Prostate gland (tissue), 2 donors: ENCODE measurements at regions not wholly inside any gene's neighbourhood (a gene's known extent, or its start where the extent isn't known, plus 50 kb on each side); places are given as distances from the start of the nearest gene placed in this dataset.

Experiments used
- DNase-seq: peaks from one replicate; pipeline ENCODE4 v3.0.0-alpha.2; 2019; ENCODE audit warnings: low spot score
- H3K27ac ChIP-seq, 2 donors: fragments of 200-600 bp; sonication (generic); 2 replicates each; pipeline ENCODE4 v1.5.1; 2017 to 2019
- H3K27me3 ChIP-seq: fragments of 200-600 bp; sonication (generic); replicated peaks from 2 replicates; pipeline ENCODE4 v1.5.1; 2019; ENCODE audit not compliant: insufficient read depth
- H3K36me3 ChIP-seq, 2 donors: fragments of 200-600 bp; sonication (generic); 1 replicate in 1 of 2; 2 replicates in 1 of 2; pipeline versions ENCODE4 v1.5.1 to v1.8.1; 2017 to 2019
- H3K4me1 ChIP-seq: fragments of 200-600 bp; sonication (generic); replicated peaks from 2 replicates; pipeline ENCODE4 v1.5.1; 2019
- H3K4me3 ChIP-seq, 2 donors: fragments of 200-600 bp; sonication (generic); 2 replicates each; pipeline ENCODE4 v1.5.1; 2017 to 2019
- H3K9me3 ChIP-seq: fragments of 200-600 bp; sonication (generic); 2 replicates; pipeline ENCODE4 v1.5.1; 2017
- CTCF ChIP-seq, 4 experiments: fragments of 200-600 bp in 2 of 4; fragments of 450-650 bp in 2 of 4; sonication (generic) in 2 of 4; IDR thresholded peaks; 1 replicate in 3 of 4; 2 replicates in 1 of 4; pipeline ENCODE4 v1.5.1; 2016 to 2019; ENCODE audit warnings: antibody characterized with exemption in 4 of 4, mild to moderate bottlenecking in 2 of 4, moderate library complexity in 2 of 4
- POLR2A ChIP-seq: fragments of 450-650 bp; IDR thresholded peaks from one replicate; pipeline ENCODE4 v1.6.1; 2016; ENCODE audit warnings: antibody characterized with exemption, mild to moderate bottlenecking
- POLR2AphosphoS5 ChIP-seq: sonication (generic); formaldehyde crosslinking; IDR thresholded peaks from one replicate; pipeline ENCODE4 v1.6.1; 2017; ENCODE audit warnings: antibody characterized with exemption
- WGBS: methylation state at CpG from one replicate; pipeline ENCODE4 v1.1.5; 2018; 5-methylcytosine and 5-hydroxymethylcytosine counted together
- intact Hi-C: fragments of 100-400 bp; cut with DNase I; formaldehyde crosslinking; loops from one replicate; pipeline ENCODE4 v1.14.2; 2022

GRCh38 chr1:242826701-242827336 lies 302.3 kb upstream of the PLD5 start:
- no peak overlapping the region for H3K4me3 ChIP-seq
- no peaks in the 10 kb centered on the region for H3K9me3 ChIP-seq
- TF ChIP-seq POLR2AphosphoS5 = no peak
- no peak for TF ChIP-seq CTCF (IDR thresholded peaks at IDR 0.05)
- TF ChIP-seq POLR2A = no peak
- 23% methylated on average over 6 of the region's 6 CpGs for WGBS
- DNase-seq = no peak
- H3K27ac ChIP-seq = no peak overlapping the region
- intact Hi-C loops = no loop called here
- no peaks in the 10 kb centered on the region for H3K4me1 ChIP-seq
- no peaks in the 10 kb centered on the region for H3K27me3 ChIP-seq
- H3K36me3 ChIP-seq = no peaks in the 10 kb centered on the region

GRCh38 chr1:242824435-242824834 lies 299.9 kb upstream of the PLD5 start:
- TF ChIP-seq POLR2AphosphoS5 (no peak), POLR2A (no peak), CTCF (IDR thresholded peaks at IDR 0.05) (no peak)
- Histone ChIP-seq H3K9me3 (no peaks in the 10 kb centered on the region), H3K4me3 (no peak overlapping the region), H3K36me3 (no peaks in the 10 kb centered on the region), H3K4me1 (no peaks in the 10 kb centered on the region), H3K27me3 (no peaks in the 10 kb centered on the region), H3K27ac (no peak overlapping the region)
- 50% methylated on average over 4 of the region's 4 CpGs for WGBS
- no peak for DNase-seq
- intact Hi-C loops = no loop called here

GRCh38 chr1:242813490-242814091 lies 289.1 kb upstream of the PLD5 start:
- Histone ChIP-seq H3K4me3 (no peak overlapping the region), H3K9me3 (no peaks in the 10 kb centered on the region), H3K36me3 (no peaks in the 10 kb centered on the region), H3K27ac (no peak overlapping the region), H3K27me3 (no peaks in the 10 kb centered on the region), H3K4me1 (no peaks in the 10 kb centered on the region)
- TF ChIP-seq POLR2A (no peak), POLR2AphosphoS5 (no peak), CTCF (IDR thresholded peaks at IDR 0.05) (no peak)
- 85% methylated on average over 5 of the region's 5 CpGs for WGBS
- DNase-seq = no peak
- intact Hi-C loops = no loop called here

GRCh38 chr1:242811092-242811840 lies 286.8 kb upstream of the PLD5 start:
- TF ChIP-seq POLR2AphosphoS5 = no peak
- no peak for TF ChIP-seq POLR2A
- no peak for TF ChIP-seq CTCF (IDR thresholded peaks at IDR 0.05)
- DNase-seq = no peak
- intact Hi-C loops = no loop called here
- 66% methylated on average over 5 of the region's 5 CpGs for WGBS
- H3K4me3 ChIP-seq = no peak overlapping the region
- H3K27ac ChIP-seq = no peak overlapping the region
- H3K4me1 ChIP-seq = no peaks in the 10 kb centered on the region
- H3K27me3 ChIP-seq = no peaks in the 10 kb centered on the region
- no peaks in the 10 kb centered on the region for H3K36me3 ChIP-seq
- H3K9me3 ChIP-seq = no peaks in the 10 kb centered on the region
